Caco-2 (cell line): ENCODE measurements at regions not wholly inside any gene's neighbourhood (a gene's known extent, or its start where the extent isn't known, plus 50 kb on each side); places are given as distances from the start of the nearest gene placed in this dataset.

Experiments
- BruUV-seq: library from RNA; stranded (reverse); fragments of 400-500 nt; replicated peaks from 2 replicates; lab custom pipeline; 2021; lab: Mats Ljungman, UMichigan
- CTCF ChIA-PET: fragments of 300-600 bp; sonication (Branson Sonifier 250); formaldehyde crosslinking; loops from one replicate; lab custom pipeline; 2022; ENCODE audit warnings: antibody characterized with exemption; lab: Charles Lee
- POLR2A ChIA-PET: fragments of 300-600 bp; sonication (Branson Sonifier 250); formaldehyde crosslinking; loops from one replicate; lab custom pipeline; 2022; ENCODE audit warnings: antibody characterized with exemption; lab: Charles Lee
- DNase-seq, 2 experiments: peaks; one replicate each; pipeline versions ENCODE4 v3.0.0 to v3.0.0-alpha.2; 2020 to 2022
- H3K27me3 ChIP-seq: replicated peaks from 2 replicates; pipeline ENCODE4 v1.6.0; 2011; ENCODE audit warnings: low read length; ENCODE audit not compliant: control insufficient read depth, insufficient read depth
- H3K36me3 ChIP-seq: 2 replicates; pipeline ENCODE4 v1.5.1; 2011; ENCODE audit warnings: low read length; ENCODE audit not compliant: control insufficient read depth, insufficient read depth
- H3K4me1 ChIP-seq: fragments of 250-450 bp; sonication (Bioruptor Pico); 2 replicates; pipeline ENCODE4 v1.5.1; 2020; ENCODE audit warnings: mild to moderate bottlenecking
- H3K4me3 ChIP-seq: 2 replicates; pipeline ENCODE4 v1.5.1; 2011; ENCODE audit warnings: low read depth, mild to moderate bottlenecking, control low read depth, low read length
- H3K9me3 ChIP-seq: fragments of 250-450 bp; sonication (Bioruptor Pico); 2 replicates; pipeline ENCODE4 v1.5.1; 2020; ENCODE audit warnings: mild to moderate bottlenecking, moderate library complexity
- H3K27ac Mint-ChIP-seq: one replicate; pipeline ENCODE4 v1.8.0; 2022; ENCODE audit warnings: mixed read lengths; ENCODE audit not compliant: unreplicated experiment
- H3K27me3 Mint-ChIP-seq: one replicate; pipeline ENCODE4 v1.8.0; 2022; ENCODE audit warnings: mixed read lengths; ENCODE audit not compliant: insufficient read depth, unreplicated experiment
- H3K36me3 Mint-ChIP-seq: one replicate; pipeline ENCODE4 v1.8.0; 2022; ENCODE audit warnings: mild to moderate bottlenecking, mixed read lengths; ENCODE audit not compliant: insufficient read depth, unreplicated experiment
- H3K4me1 Mint-ChIP-seq: one replicate; pipeline ENCODE4 v1.8.0; 2022; ENCODE audit warnings: low read depth, mixed read lengths; ENCODE audit not compliant: unreplicated experiment
- H3K4me3 Mint-ChIP-seq: one replicate; pipeline ENCODE4 v1.8.0; 2022; ENCODE audit warnings: mild to moderate bottlenecking, moderate library complexity, mixed read lengths; ENCODE audit not compliant: unreplicated experiment
- H3K9me3 Mint-ChIP-seq: one replicate; pipeline ENCODE4 v1.8.0; 2022; ENCODE audit warnings: mixed read lengths; ENCODE audit not compliant: unreplicated experiment
- intact Hi-C: fragments of 100-400 bp; cut with micrococcal nuclease; formaldehyde crosslinking; loops from one replicate; pipeline ENCODE4 v1.10.0; 2022; ENCODE audit not compliant: unreplicated experiment
- TF ChIP-seq, protein P1 (sequence below), 2 experiments: fragments of 200-600 bp in 1 of 2; IDR thresholded peaks; 1 replicate in 1 of 2; 2 replicates in 1 of 2; pipeline versions ENCODE4 v1.5.1 to v1.8.0; 2011 to 2022; ENCODE audit warnings: antibody characterized with exemption in 1 of 2, control low read depth in 1 of 2, inconsistent platforms in 1 of 2, low read depth in 1 of 2, low read length in 1 of 2, mild to moderate bottlenecking in 1 of 2, moderate library complexity in 1 of 2; ENCODE audit not compliant: insufficient read depth in 1 of 2, severe bottlenecking in 1 of 2, unreplicated experiment in 1 of 2

- H3K27ac Mint-ChIP-seq = no peak overlapping the region
- DNase-seq = no peak
- no peak overlapping the region for H3K4me3 ChIP-seq
- ChIA-PET CTCF (no interaction called here), POLR2A (no interaction called here)
- no peaks in the 10 kb centered on the region for H3K36me3 ChIP-seq
- H3K4me1 ChIP-seq = no peaks in the 10 kb centered on the region
- intact Hi-C loops = no loop called here
- no peaks in the 10 kb centered on the region for H3K4me1 Mint-ChIP-seq
- BruUV-seq = no TSS peak
- TF ChIP-seq, protein P1, sequence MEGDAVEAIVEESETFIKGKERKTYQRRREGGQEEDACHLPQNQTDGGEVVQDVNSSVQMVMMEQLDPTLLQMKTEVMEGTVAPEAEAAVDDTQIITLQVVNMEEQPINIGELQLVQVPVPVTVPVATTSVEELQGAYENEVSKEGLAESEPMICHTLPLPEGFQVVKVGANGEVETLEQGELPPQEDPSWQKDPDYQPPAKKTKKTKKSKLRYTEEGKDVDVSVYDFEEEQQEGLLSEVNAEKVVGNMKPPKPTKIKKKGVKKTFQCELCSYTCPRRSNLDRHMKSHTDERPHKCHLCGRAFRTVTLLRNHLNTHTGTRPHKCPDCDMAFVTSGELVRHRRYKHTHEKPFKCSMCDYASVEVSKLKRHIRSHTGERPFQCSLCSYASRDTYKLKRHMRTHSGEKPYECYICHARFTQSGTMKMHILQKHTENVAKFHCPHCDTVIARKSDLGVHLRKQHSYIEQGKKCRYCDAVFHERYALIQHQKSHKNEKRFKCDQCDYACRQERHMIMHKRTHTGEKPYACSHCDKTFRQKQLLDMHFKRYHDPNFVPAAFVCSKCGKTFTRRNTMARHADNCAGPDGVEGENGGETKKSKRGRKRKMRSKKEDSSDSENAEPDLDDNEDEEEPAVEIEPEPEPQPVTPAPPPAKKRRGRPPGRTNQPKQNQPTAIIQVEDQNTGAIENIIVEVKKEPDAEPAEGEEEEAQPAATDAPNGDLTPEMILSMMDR (IDR thresholded peaks at IDR 0.05; ENCODE audit: insufficient read depth in 1 of 2, low read depth in 1 of 2, low read length in 1 of 2, severe bottlenecking in 1 of 2, unreplicated experiment in 1 of 2) = no peak
- no peak overlapping the region for H3K4me3 Mint-ChIP-seq
- no peaks in the 10 kb centered on the region for H3K9me3 Mint-ChIP-seq
- H3K27me3 ChIP-seq = no peaks in the 10 kb centered on the region
- H3K9me3 ChIP-seq = no peaks in the 10 kb centered on the region
- H3K36me3 Mint-ChIP-seq = no peaks in the 10 kb centered on the region
- peaks cover 3% of the 10 kb centered on the region for H3K27me3 Mint-ChIP-seq
These were observed 115.0 kb upstream of the LDB2 start for GRCh38 chr4:17013382-17014006.

DNA sequence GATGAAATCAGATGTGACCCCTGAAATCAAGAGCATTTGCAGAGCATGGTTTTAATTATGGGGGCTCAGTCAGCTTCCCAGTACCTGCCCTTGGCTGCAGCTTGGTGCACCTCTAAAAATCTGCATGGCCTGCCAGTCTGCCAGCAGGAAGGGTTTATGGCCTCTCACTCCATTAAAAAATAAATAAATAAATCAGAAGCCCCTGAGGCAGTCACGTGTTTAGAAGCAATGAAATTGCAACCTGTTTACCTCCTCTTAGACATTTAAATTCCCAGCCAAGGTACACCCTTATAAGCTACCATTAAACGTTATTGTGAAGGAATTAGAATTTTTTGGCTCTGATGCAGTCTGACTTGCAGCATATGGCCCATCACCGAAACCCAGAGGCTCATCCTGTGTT is 114.0 kb upstream of the LDB2 start:
- Histone ChIP-seq H3K4me1 (no peaks in the 10 kb centered on the region), H3K9me3 (no peaks in the 10 kb centered on the region), H3K36me3 (no peaks in the 10 kb centered on the region), H3K4me3 (no peak overlapping the region), H3K27me3 (no peaks in the 10 kb centered on the region)
- DNase-seq = no peak
- no TSS peak for BruUV-seq
- Mint-ChIP-seq H3K27ac (no peak overlapping the region), H3K4me3 (no peak overlapping the region), H3K9me3 (no peaks in the 10 kb centered on the region), H3K27me3 (peaks cover 3% of the 10 kb centered on the region), H3K4me1 (no peaks in the 10 kb centered on the region), H3K36me3 (no peaks in the 10 kb centered on the region)
- TF ChIP-seq, protein P1 (IDR thresholded peaks at IDR 0.05; ENCODE audit: insufficient read depth in 1 of 2, low read depth in 1 of 2, low read length in 1 of 2, severe bottlenecking in 1 of 2, unreplicated experiment in 1 of 2) = no peak
- POLR2A ChIA-PET = no interaction called here
- CTCF ChIA-PET = no interaction called here
- intact Hi-C loops = no loop called here

DNA sequence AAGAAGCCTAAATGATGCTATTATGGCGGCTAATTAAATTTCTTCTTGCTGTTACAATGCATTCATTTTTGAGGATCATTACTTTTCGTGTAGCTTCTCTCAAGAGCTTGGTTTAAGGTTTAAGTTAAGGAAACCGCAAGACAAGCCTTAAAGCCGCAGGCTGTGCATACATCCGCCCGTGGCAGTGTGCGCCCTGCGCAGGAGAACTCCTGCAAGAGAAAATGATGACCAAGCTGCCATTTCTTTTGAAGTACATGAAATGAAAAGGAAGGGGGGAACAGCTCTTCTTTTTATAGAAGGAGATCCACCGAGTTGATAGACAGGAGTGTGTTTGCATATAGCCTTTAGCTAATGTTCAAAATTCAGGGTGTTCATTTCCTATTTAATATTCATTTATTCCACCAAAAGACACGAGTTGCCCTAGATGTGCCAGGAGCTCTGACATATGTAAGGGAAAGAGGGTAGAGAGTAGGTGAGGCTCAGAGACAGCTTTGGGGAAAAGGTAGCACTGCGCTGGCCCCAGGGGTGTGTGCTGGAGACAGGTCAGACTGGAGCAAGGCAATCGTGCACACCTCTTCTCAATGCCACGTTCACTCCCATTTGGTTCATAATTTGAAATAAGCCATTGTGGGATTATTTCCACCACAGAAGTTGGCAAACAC is 112.1 kb upstream of the LDB2 start:
- H3K27me3 Mint-ChIP-seq = peaks cover 3% of the 10 kb centered on the region
- H3K27ac Mint-ChIP-seq = no peak overlapping the region
- H3K4me3 Mint-ChIP-seq = no peak overlapping the region
- CTCF ChIA-PET = no interaction called here
- intact Hi-C loops = no loop called here
- no TSS peak for BruUV-seq
- POLR2A ChIA-PET = no interaction called here
- no peaks in the 10 kb centered on the region for H3K36me3 Mint-ChIP-seq
- Histone ChIP-seq H3K4me1 (no peaks in the 10 kb centered on the region), H3K9me3 (no peaks in the 10 kb centered on the region), H3K36me3 (no peaks in the 10 kb centered on the region), H3K27me3 (no peaks in the 10 kb centered on the region), H3K4me3 (no peak overlapping the region)
- H3K4me1 Mint-ChIP-seq = no peaks in the 10 kb centered on the region
- no peaks in the 10 kb centered on the region for H3K9me3 Mint-ChIP-seq
- DNase-seq = no peak
- TF ChIP-seq, protein P1 (IDR thresholded peaks at IDR 0.05; ENCODE audit: insufficient read depth in 1 of 2, low read depth in 1 of 2, low read length in 1 of 2, severe bottlenecking in 1 of 2, unreplicated experiment in 1 of 2) = no peak
